HG02870 (cell line): ENCODE measurements at regions not wholly inside any gene's neighbourhood (a gene's known extent, or its start where the extent isn't known, plus 50 kb on each side); places are given as distances from the start of the nearest gene placed in this dataset.
A peak's percentile ranks its signal among the peaks of the same experiment; 100 is the strongest.
"Not testable (repeated sequence)": the region's sequence is repeated elsewhere in the genome, so short reads cannot be mapped to it uniquely, and the experiment has no call there.

Source experiments
- ATAC-seq: cut with Tn5 transposase; IDR thresholded peaks from one replicate; pipeline ENCODE4 v1.9.1; 2021; ENCODE audit warnings: mild to moderate bottlenecking, moderate library complexity; ENCODE audit not compliant: unreplicated experiment

DNA sequence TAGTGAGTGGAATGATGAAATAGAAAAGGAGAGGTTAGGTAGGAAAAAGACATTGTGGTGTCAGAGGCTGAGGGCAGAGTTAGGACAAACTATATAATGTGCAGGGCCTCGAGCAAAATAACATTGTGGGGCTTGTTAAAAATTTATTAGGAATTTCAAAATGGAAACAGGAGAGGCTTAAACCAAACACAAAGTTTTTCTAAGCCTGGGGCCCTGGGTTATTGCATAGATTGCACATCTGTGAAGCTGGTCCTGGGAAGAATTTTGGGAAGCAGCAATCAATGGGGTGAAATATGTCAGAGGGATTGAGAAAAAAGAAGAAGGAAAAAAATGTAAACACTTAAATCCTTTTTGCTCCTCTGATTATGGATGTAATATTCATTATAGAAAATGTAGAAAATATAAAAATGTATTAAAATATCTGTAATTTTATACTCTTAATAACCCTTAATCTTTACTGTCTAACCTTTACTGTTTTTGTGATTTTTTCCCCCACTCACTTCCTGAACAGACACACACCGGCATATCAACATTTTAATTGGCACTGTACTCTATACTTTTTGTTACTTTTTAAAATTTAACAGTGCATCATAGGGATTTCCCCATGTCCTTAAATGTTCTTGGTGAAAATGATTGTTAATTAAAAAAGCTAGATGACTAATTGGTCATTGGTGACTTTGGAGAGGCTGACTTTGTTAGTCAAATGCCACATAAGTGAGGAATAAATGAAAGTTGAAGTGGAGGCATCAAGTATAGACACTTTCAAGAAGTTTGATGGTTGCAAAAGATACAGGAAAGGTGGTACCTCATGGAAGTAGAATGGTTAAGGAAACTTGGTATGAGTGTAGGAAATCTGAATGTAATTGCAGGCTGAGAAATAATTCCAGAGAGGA is 183.4 kb downstream of the NFKBIZ start:
- no peak for ATAC-seq

DNA sequence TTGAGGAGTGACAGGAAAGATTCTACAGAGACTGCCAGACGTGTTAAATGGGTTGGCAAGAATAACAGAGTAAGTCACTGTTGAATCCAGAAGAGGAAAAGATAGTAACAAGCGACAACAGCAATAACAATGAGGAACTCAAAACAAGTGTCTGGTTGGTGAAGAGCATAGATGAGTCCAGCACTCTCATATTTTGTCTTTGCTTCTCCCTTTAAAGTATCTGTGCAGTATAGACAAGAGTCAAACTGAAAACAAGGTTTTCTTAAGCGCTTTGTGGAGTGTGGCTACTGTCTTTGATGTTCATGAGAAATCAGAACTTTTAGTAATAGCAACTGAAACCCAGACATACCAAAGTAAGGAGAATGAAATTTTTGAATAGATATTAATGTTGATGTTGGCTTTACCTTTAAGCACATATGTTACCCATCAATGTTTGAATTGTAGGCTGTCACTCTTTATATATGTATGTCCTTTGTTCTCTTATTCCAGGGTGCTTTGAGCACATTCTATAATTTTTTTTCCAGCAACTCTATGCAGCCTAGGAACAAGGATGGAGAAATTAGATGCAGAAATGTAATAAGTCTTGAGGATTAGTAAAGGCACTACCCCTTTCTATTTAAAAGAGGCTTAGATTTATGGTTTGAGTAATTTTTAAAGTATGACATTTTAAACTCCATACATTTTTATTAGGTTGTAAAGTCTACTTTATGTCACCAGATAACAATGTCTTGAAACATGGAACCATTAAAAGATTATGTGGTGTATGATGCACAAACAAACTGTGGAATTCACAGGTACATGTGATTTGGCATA is 185.5 kb downstream of the NFKBIZ start:
- ATAC-seq = peak; percentile 77

- ATAC-seq = peak; percentile 33
These were observed 186.7 kb downstream of the NFKBIZ start for GRCh38 chr3:102036017-102036416.

DNA sequence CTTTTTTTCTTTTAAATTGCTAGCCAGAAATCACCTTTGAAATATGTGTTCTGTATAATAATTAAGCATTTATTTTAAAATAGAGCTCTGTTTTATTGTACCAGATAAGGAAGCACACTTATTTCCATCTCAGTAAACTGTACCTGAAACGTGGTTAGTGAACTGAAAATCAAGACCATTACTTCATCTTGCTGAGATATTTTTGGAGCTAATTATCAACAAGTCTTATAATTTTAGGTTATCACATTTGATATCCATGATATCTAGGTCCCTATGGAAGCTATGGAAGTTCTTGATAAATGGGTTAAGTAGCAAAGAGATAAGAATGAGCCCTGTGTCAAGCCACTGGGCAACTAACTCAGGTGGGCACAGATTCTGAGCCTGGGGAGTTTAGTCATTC is 187.2 kb downstream of the NFKBIZ start:
- no peak for ATAC-seq

DNA sequence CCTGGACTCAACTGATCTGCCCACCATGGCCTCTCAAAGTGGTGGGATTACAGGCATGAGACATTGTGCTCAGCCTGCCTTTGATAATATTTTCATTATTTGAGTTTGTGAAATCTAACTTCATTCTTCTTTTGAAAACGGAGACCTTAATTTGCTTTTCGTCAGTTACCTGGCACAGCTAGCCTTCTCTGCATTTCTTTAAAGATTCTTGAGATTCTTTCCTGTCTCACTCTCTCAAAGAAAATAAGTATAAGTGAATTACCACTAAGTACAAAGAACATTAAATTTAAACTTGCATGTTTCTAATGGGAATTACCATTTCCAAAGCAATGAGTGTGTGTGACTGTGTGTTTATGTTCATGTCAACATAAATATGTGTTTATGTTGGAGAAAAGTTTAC is 187.9 kb downstream of the NFKBIZ start:
- no peak for ATAC-seq

- no peak for ATAC-seq
These were observed 188.5 kb downstream of the NFKBIZ start for GRCh38 chr3:102037791-102038190.

DNA sequence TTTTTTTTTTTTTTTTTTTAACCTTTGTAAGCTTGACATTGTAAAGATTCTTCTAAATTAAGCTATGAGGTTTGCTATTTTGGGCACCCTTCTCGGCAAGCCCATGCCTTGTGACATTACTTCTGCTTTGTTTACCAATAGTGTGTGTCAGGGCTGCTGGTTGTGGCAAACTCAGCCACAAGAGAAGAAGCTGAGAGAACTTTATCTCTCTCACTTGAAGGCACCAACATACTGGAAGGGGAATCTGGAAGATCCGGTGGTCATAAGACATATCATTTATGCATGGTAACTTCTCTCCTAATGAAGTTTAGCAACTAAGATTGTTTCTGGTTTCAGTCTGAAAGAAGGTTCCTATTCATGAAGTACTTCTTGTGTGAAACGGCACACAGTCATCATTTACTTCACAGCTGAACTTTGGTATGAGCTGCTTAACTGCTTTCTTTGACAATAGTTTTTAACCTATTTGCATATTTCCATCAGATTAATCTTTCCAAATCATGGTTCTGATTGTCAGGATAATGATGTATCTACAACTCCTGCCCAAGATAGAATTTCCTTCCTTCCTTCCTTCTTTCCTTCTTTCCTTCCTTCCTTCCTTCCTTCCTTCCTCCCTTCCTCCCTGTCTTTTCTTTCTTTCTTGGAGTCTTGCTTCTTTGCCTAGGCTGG is 189.3 kb downstream of the NFKBIZ start:
- ATAC-seq = peak; percentile 66

- ATAC-seq = not testable (repeated sequence)
These were observed 190.8 kb downstream of the NFKBIZ start for GRCh38 chr3:102040144-102040543.

GRCh38 chr3:102053375-102053989 is 204.2 kb downstream of the NFKBIZ start:
- ATAC-seq = peak; percentile 55

DNA sequence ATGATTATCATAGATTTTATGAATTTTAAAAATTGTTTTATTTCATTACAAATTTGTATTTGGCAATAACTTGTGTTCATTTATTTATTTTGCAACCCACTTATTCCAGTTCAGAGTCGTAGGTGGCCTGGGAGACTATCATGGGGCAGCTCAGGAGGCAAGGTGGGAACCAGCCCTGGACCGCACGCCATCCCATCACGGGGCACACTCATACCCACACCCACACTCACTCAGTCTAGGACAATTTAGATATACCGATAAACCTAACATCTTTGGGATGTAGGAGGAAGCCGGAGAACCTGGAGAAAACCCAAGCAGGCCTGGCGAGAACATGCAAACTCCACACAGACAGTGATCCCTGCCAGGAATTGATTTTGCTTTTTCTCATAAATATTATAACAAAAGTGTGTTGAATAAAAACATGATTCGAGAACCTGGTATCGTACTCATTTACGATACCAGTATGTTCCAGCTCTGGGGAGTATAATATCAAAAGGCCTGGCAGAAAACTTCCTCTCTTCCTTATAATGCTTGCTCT is 205.3 kb downstream of the NFKBIZ start:
- ATAC-seq = no peak

GRCh38 chr3:102057781-102058421 is 208.6 kb downstream of the NFKBIZ start:
- ATAC-seq = peak; percentile 72

DNA sequence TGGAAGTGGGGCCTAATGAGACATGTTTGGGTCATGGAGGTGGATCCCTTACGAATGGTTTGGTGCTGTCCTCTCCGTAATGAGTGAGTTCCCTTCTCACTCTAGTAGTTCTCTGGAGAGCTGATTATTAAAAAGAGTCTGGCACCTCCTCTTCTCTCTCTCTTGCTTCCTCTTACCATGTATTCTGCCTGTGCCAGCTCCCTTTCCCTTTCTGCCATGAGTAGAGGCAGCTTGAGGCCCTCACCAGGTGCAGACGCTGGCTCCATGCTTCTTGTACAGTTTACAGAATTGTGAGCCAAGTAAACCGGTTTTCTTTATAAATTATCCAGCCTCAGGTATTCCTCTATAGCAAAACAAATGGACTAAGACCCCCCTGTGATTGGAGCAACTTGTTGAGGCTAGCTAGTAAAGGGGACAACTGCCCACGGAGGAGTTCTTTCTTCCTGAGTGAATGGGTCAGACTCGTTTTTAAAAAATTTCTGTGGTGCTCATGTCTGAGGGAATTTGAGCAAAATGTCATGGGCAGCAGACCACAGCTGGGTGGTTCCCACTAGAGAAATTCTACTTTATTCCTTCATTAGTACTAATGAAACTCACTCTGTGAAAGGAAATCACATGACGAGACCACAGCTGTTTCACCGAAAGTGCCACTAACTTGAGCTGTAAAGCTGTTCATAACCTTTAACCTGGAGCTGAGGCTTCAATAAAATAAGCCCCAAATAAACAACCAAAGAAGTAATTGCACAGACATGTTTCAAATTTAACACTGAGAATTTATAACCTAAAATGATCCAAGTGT is 210.0 kb downstream of the NFKBIZ start:
- peak; percentile 75 for ATAC-seq

- ATAC-seq = peak; percentile 33
These were observed 211.5 kb downstream of the NFKBIZ start for GRCh38 chr3:102060814-102061213.

- ATAC-seq = no peak
These were observed 214.3 kb downstream of the NFKBIZ start for GRCh38 chr3:102063572-102063971.

GRCh38 chr3:102066470-102066869 is 217.2 kb downstream of the NFKBIZ start:
- no peak for ATAC-seq

DNA sequence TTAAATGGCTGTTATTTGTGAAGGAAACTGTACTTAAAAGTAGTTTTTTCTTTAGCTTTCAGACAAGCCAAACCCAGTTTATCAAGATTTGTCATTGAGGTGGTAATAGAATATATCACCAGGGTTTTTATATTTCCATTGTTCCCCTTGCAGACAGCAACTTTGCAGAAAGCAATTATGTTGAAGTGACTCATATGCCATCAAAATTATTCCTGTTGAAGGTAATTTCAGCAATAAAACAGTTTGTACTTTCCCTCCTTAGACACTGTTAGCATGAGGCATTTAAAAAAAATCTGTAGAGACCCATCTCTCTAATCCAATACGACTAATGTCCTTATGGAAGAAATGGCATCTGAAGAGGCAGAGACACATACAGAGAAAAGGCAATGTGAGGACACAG is 219.0 kb downstream of the NFKBIZ start:
- ATAC-seq = no peak

DNA sequence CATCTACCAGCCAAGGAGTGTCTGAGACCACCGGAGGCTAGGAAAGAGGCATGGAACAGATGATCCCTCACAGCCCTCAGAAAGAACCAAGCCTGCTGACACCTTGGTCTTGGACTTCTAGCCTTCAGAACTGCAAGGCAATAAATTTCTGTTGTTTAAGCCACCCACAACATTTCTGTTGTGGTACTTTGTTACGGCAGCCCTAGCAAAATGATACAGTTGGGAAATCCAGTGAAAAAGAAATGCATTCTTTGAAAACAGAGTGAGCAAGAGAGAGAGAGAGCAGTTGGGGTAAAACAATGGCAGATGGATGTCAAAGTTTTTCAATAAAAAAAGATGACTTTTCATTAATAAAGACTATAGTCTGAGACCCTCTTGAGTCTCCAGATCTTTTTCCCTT is 219.4 kb downstream of the NFKBIZ start:
- no peak for ATAC-seq

DNA sequence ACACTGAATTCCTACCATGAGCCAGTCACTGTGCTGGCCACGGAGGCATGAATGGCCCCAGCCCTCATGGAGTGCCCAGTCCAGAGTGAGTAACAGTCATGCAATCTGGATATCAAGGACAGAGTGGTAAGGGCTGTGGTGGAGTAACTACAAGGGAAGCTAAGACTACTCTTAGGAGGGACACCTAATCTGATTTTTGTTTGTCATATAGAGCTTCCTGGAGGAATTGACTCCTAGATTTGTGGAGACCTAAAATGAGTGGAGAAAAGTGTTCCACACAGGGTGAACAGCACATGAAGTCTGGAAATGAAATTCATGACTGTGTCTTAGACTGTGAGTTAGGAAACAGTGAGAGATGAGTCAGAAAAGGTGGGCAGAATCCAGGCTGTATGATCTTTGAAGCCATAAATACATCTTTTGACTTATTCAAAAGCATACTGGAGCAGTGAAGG is 219.9 kb downstream of the NFKBIZ start:
- ATAC-seq = no peak

DNA sequence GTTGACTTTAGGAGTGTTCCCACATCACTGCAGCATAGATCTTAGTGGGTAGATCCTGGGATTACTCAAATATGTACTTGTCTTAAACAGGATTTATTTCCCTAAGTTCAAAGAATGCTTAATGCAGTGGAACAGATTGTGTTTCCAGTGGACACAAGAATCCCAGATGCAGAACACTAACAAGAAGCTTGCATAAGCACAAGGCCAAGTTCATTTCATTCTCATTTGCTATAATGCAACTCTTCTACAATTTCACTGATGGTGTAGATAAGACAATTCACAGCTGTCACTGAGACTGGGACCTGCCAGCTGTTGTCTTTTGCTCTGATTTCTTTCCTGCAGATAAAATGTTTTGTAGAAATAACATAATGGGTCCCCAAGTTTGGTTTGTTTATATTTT is 225.6 kb downstream of the NFKBIZ start:
- ATAC-seq = no peak
